DND-41 (cell line): ENCODE measurements at regions not wholly inside any gene's neighbourhood (a gene's known extent, or its start where the extent isn't known, plus 50 kb on each side); places are given as distances from the start of the nearest gene placed in this dataset.

Experiments used
- ATAC-seq: fragments of 200-7000 bp; cut with Tn5 transposase; 3 replicates; pipeline ENCODE4 v1.9.1; 2021; ENCODE audit warnings: low read depth; ENCODE audit not compliant: insufficient read depth
- DNase-seq: peaks from one replicate; pipeline ENCODE4 v3.0.0-alpha.2; 2020
- H2AFZ ChIP-seq: 2 replicates; pipeline ENCODE4 v1.6.0; 2012; ENCODE audit warnings: low read depth, low read length
- H3K27ac ChIP-seq: 2 replicates; pipeline ENCODE4 v1.5.1; 2012; ENCODE audit warnings: low read length, inconsistent platforms
- H3K27me3 ChIP-seq: fragments of 200-600 bp; sonication (generic); 2 replicates; pipeline ENCODE4 v1.6.0; 2012; ENCODE audit warnings: low read length, mild to moderate bottlenecking, inconsistent platforms; ENCODE audit not compliant: insufficient read depth, poor library complexity
- H3K36me3 ChIP-seq: 2 replicates; pipeline ENCODE4 v1.5.1; 2012; ENCODE audit warnings: low read length, inconsistent platforms; ENCODE audit not compliant: insufficient read depth
- H3K4me1 ChIP-seq: 2 replicates; pipeline ENCODE4 v1.5.1; 2012; ENCODE audit warnings: mild to moderate bottlenecking, low read length; ENCODE audit not compliant: insufficient read depth
- H3K4me2 ChIP-seq: 2 replicates; pipeline ENCODE4 v1.6.0; 2012; ENCODE audit warnings: mild to moderate bottlenecking, moderate library complexity, low read length, inconsistent platforms; ENCODE audit not compliant: insufficient read depth
- H3K4me3 ChIP-seq, 2 experiments: fragments of 200-600 bp in 1 of 2; shearing (Covaris generic) in 1 of 2; 2 replicates each; pipeline ENCODE4 v1.5.1; 2012 to 2016; ENCODE audit warnings: inconsistent platforms in 2 of 2, low read length in 2 of 2, mild to moderate bottlenecking in 2 of 2, low read depth in 1 of 2, moderate library complexity in 1 of 2
- H3K79me2 ChIP-seq: 2 replicates; pipeline ENCODE4 v1.6.0; 2012; ENCODE audit warnings: low read length, inconsistent platforms; ENCODE audit not compliant: insufficient read depth
- H3K9ac ChIP-seq: 2 replicates; pipeline ENCODE4 v1.6.0; 2012; ENCODE audit warnings: low read depth, mild to moderate bottlenecking, inconsistent platforms, low read length, moderate library complexity
- H3K9me3 ChIP-seq: 2 replicates; pipeline ENCODE4 v1.5.1; 2012; ENCODE audit warnings: low read length, moderate library complexity, mild to moderate bottlenecking, inconsistent platforms; ENCODE audit not compliant: insufficient read depth, severe bottlenecking
- H4K20me1 ChIP-seq: 2 replicates; pipeline ENCODE4 v1.6.0; 2012; ENCODE audit warnings: low read length; ENCODE audit not compliant: insufficient read depth
- EZH2 ChIP-seq: IDR thresholded peaks from 3 replicates; pipeline ENCODE4 v1.6.1; 2012; ENCODE audit warnings: borderline replicate concordance, low read depth, mild to moderate bottlenecking, moderate library complexity, low read length, inconsistent platforms; ENCODE audit not compliant: severe bottlenecking
- TF ChIP-seq, protein P1 (sequence below): IDR thresholded peaks from 2 replicates; pipeline ENCODE4 v1.5.1; 2012; ENCODE audit warnings: borderline replicate concordance, low read length, moderate library complexity, mild to moderate bottlenecking; ENCODE audit not compliant: poor library complexity, severe bottlenecking; ENCODE audit errors: extremely low read depth

DNA sequence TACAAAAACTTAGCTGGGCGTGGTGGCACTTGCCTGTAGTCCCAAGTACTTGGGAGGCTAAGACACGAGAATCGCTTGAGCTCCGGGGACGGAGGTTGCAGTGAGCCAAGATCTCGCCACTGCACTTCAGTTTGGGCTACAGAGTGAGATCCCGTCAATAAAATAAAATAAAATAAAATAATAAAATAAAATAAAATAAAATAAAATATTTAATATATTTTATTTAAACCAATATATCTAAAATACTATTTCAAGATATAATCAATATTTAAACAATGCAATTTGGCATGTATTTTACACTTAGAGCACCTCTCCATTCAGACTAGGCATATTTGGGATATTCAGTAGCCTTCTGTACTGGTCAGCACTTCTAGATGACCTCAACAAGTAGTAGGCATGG is 142.1 kb downstream of the FOXA2 start:
- ATAC-seq (no peak), DNase-seq (no peak)
- H3K27me3 ChIP-seq, result peaks cover 11% of the 10 kb centered on the region
- no peak for TF ChIP-seq EZH2
- TF ChIP-seq, protein P1, sequence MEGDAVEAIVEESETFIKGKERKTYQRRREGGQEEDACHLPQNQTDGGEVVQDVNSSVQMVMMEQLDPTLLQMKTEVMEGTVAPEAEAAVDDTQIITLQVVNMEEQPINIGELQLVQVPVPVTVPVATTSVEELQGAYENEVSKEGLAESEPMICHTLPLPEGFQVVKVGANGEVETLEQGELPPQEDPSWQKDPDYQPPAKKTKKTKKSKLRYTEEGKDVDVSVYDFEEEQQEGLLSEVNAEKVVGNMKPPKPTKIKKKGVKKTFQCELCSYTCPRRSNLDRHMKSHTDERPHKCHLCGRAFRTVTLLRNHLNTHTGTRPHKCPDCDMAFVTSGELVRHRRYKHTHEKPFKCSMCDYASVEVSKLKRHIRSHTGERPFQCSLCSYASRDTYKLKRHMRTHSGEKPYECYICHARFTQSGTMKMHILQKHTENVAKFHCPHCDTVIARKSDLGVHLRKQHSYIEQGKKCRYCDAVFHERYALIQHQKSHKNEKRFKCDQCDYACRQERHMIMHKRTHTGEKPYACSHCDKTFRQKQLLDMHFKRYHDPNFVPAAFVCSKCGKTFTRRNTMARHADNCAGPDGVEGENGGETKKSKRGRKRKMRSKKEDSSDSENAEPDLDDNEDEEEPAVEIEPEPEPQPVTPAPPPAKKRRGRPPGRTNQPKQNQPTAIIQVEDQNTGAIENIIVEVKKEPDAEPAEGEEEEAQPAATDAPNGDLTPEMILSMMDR, result no peak
- no peaks in the 10 kb centered on the region for H3K36me3 ChIP-seq
- no peaks in the 10 kb centered on the region for H3K4me1 ChIP-seq
- no peaks in the 10 kb centered on the region for H3K9me3 ChIP-seq
- H3K4me3 ChIP-seq, result no peak overlapping the region
- H3K4me2 ChIP-seq, result no peak overlapping the region
- no peak overlapping the region for H3K27ac ChIP-seq
- H2AFZ ChIP-seq, result no peak overlapping the region
- no peak overlapping the region for H3K9ac ChIP-seq
- no peaks in the 10 kb centered on the region for H3K79me2 ChIP-seq
- H4K20me1 ChIP-seq, result no peaks in the 10 kb centered on the region

DNA sequence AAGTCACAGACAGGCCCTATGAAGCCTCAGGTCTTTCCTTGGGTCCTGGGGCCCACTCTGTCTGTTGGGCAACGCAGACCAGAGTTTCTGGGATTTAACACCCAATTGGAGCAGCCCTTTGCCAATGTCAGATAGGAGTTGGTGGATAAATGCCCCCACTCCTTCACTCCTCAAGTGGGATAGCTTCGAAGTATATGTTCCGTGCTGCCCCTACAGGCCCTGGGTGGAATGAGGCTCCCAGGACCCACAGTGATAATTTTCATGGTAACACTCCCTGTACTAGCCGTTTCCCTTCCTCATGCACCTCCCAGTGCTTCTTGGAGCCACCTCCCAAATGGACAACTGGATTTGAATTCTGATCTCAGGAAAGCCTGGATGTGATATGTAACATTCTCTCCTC is 145.4 kb downstream of the FOXA2 start:
- Histone ChIP-seq H3K9ac (no peak overlapping the region), H4K20me1 (no peaks in the 10 kb centered on the region), H3K4me2 (no peak overlapping the region), H3K27me3 (peaks cover 8% of the 10 kb centered on the region), H3K4me3 (no peak overlapping the region), H3K9me3 (no peaks in the 10 kb centered on the region), H3K4me1 (no peaks in the 10 kb centered on the region), H2AFZ (no peak overlapping the region), H3K27ac (no peak overlapping the region), H3K79me2 (no peaks in the 10 kb centered on the region), H3K36me3 (no peaks in the 10 kb centered on the region)
- no peak for TF ChIP-seq EZH2
- TF ChIP-seq, protein P1, result peak; percentile 50
- ATAC-seq (peak; percentile 59; the same call in 1 of the 3 replicates), DNase-seq (peak; percentile 9)

DNA sequence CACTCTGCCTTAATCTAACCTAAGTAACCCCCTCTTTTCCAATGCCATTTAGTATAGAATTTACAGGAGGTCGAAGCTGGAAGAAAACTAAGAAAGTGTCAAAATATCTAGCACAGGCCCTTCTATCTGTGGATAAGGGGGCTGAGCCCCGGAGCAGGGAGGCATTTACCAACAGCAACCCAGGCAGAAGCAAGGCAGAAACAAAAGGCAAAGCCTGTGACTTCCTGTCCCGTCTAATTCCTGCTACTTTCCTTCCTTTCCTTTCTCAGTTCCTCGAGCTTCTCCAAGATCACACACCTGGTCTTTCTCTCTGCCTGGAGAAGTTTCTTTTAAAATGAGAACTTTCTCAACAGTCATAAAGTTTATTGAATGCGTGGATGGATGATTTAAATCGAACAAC is 146.0 kb downstream of the FOXA2 start:
- H3K4me1 ChIP-seq, result no peaks in the 10 kb centered on the region
- H4K20me1 ChIP-seq, result no peaks in the 10 kb centered on the region
- TF ChIP-seq, protein P1, result no peak
- no peak for TF ChIP-seq EZH2
- no peak overlapping the region for H3K27ac ChIP-seq
- no peak for ATAC-seq
- no peaks in the 10 kb centered on the region for H3K79me2 ChIP-seq
- H3K4me2 ChIP-seq, result no peak overlapping the region
- H3K36me3 ChIP-seq, result no peaks in the 10 kb centered on the region
- no peak overlapping the region for H3K4me3 ChIP-seq
- DNase-seq, result no peak
- H3K9ac ChIP-seq, result no peak overlapping the region
- no peak overlapping the region for H2AFZ ChIP-seq
- H3K27me3 ChIP-seq, result peaks cover 8% of the 10 kb centered on the region
- H3K9me3 ChIP-seq, result no peaks in the 10 kb centered on the region

DNA sequence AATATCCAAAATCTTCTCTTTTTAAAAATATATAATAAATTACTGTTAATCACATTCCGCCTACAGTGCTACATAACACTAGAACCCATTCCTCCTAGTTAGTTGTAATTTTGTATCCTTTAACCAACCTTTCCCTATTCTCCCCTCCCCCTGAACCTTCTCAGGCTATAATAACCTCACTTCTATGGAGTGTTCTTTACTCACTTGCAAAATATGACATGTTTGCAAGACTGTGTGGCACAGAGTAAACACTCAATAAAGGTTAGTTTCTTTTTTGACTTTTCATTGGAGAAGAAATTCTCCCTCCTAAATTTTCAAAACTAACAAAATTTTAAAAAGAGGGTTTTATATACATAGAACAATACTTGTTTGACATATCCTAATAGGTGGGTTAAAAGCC is 147.0 kb downstream of the FOXA2 start:
- Histone ChIP-seq H3K79me2 (no peaks in the 10 kb centered on the region), H3K27me3 (peaks cover 8% of the 10 kb centered on the region), H3K4me3 (no peak overlapping the region), H3K4me1 (no peaks in the 10 kb centered on the region), H3K27ac (no peak overlapping the region), H3K4me2 (no peak overlapping the region), H3K9ac (no peak overlapping the region), H3K36me3 (no peaks in the 10 kb centered on the region), H4K20me1 (no peaks in the 10 kb centered on the region), H2AFZ (no peak overlapping the region), H3K9me3 (no peaks in the 10 kb centered on the region)
- no peak for TF ChIP-seq EZH2
- TF ChIP-seq, protein P1, result no peak
- ATAC-seq, result no peak
- DNase-seq, result no peak
